ENCODE measurements at regions not wholly inside any gene's neighbourhood (a gene's known extent, or its start where the extent isn't known, plus 50 kb on each side); places are given as distances from the start of the nearest gene placed in this dataset.

- TF ChIP-seq CTCF (IDR thresholded peaks at IDR 0.05 in 4 of 5, conservative IDR thresholded peaks at IDR 0.05 in 1 of 5): no peak
- TF ChIP-seq POLR2A (IDR thresholded peaks at IDR 0.05): no peak
Observed at GRCh38 chr10:78782441-78782840, 286.3 kb upstream of the ZMIZ1 start.

Data from gastrocnemius medialis (tissue), 4 donors.